Left lung (tissue), 4 donors: ENCODE measurements at regions not wholly inside any gene's neighbourhood (a gene's known extent, or its start where the extent isn't known, plus 50 kb on each side); places are given as distances from the start of the nearest gene placed in this dataset.

Source experiments
- ATAC-seq: fragments of 200-7000 bp; cut with Tn5 transposase; one replicate; pipeline ENCODE4 v1.9.1; 2020; ENCODE audit warnings: moderate library complexity
- DNase-seq, 4 donors: peaks; one replicate each; pipeline ENCODE4 v3.0.0-alpha.2; 2013 to 2020
- H3K27ac ChIP-seq, 2 donors: fragments of 200-600 bp; sonication (generic) in 1 of 2; one replicate each; pipeline versions ENCODE4 v1.5.0 to v1.8.0; 2020 to 2021
- H3K27me3 ChIP-seq, 2 donors: fragments of 200-600 bp; sonication (generic) in 1 of 2; one replicate each; pipeline versions ENCODE4 v1.5.0 to v1.8.0; 2020 to 2021
- H3K36me3 ChIP-seq, 2 donors: fragments of 200-600 bp; sonication (generic) in 1 of 2; one replicate each; pipeline versions ENCODE4 v1.5.0 to v1.8.0; 2020 to 2021
- H3K4me1 ChIP-seq, 2 donors: fragments of 200-600 bp; one replicate each; pipeline ENCODE4 v1.8.0; 2021
- H3K4me3 ChIP-seq, 2 donors: fragments of 200-600 bp; sonication (generic) in 1 of 2; one replicate each; pipeline versions ENCODE4 v1.5.0 to v1.8.0; 2020 to 2021; ENCODE audit warnings: mild to moderate bottlenecking in 1 of 2
- H3K9me3 ChIP-seq, 2 donors: fragments of 200-600 bp; sonication (generic) in 1 of 2; one replicate each; pipeline versions ENCODE4 v1.5.0 to v1.8.0; 2020 to 2021
- CTCF ChIP-seq, 2 donors: fragments of 200-600 bp; sonication (generic) in 1 of 2; IDR thresholded peaks; one replicate each; pipeline versions ENCODE4 v1.5.0 to v1.8.0; 2021; ENCODE audit warnings: antibody characterized with exemption in 2 of 2
- intact Hi-C, 2 donors: fragments of 100-400 bp; cut with DNase I; formaldehyde crosslinking; loops; one replicate each; pipeline versions ENCODE4 v1.11.2 to v1.14.2; 2022
- donor health status: DM: no; HTN: yes; CAD: no.
- donor health status: DM: no; HTN: no; CAD: no.

GRCh38 chr2:196510246-196510645 lies 129.3 kb upstream of the CCDC150 start:
- Histone ChIP-seq H3K27ac (no peak overlapping the region), H3K4me3 (no peak overlapping the region), H3K9me3 (no peaks in the 10 kb centered on the region), H3K4me1 (no peaks in the 10 kb centered on the region), H3K27me3 (no peaks in the 10 kb centered on the region), H3K36me3 (no peaks in the 10 kb centered on the region)
- no peak for TF ChIP-seq CTCF (IDR thresholded peaks at IDR 0.05)
- DNase-seq (no peak), ATAC-seq (no peak)
- intact Hi-C loops, result no loop called here

DNA sequence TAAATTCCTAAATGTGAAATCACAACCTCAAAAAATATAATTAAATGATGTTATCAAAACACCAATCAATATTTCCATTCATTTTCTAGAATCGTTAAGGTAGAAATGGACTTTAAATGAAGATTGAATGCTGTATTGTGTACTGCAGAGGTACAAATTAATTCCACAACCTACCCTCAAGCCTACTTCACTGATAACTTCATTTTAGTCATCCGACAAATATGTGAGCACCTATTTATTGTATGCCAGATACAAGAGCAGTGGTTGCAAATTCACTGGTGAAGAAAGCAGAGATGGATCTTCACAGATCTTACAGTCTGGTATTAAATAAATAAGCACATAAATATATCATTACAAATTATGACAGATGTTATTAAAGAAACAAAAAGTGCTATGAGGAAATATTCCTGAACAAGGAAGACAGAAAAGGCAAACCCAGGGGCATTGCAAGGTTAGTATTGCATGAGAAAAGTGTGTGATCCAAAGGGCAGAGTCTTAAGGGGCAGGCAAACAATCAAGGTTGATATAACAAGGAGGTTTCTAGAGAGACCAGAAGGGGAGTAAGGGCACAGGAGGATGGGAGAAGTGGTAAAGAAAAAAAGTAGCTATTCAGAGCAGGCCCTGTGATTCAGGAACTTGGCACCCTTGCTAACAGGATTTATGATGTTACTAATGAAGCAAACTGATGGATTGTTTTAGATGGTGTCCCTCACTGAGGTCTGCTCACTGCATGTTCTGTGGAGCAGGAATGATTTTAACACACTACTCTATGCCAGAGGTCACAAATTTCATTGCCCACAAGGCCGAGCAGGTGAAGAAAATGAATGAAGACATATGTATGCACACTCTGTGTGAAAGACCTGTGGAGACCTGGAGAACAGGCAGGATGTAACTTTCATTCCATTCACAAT lies 128.0 kb upstream of the CCDC150 start:
- Histone ChIP-seq H3K36me3 (no peaks in the 10 kb centered on the region), H3K4me1 (no peaks in the 10 kb centered on the region), H3K9me3 (no peaks in the 10 kb centered on the region), H3K4me3 (no peak overlapping the region), H3K27me3 (no peaks in the 10 kb centered on the region), H3K27ac (no peak overlapping the region)
- TF ChIP-seq CTCF (IDR thresholded peaks at IDR 0.05), result no peak
- intact Hi-C loops, result no loop called here
- DNase-seq (no peak), ATAC-seq (peak; percentile 78)

DNA sequence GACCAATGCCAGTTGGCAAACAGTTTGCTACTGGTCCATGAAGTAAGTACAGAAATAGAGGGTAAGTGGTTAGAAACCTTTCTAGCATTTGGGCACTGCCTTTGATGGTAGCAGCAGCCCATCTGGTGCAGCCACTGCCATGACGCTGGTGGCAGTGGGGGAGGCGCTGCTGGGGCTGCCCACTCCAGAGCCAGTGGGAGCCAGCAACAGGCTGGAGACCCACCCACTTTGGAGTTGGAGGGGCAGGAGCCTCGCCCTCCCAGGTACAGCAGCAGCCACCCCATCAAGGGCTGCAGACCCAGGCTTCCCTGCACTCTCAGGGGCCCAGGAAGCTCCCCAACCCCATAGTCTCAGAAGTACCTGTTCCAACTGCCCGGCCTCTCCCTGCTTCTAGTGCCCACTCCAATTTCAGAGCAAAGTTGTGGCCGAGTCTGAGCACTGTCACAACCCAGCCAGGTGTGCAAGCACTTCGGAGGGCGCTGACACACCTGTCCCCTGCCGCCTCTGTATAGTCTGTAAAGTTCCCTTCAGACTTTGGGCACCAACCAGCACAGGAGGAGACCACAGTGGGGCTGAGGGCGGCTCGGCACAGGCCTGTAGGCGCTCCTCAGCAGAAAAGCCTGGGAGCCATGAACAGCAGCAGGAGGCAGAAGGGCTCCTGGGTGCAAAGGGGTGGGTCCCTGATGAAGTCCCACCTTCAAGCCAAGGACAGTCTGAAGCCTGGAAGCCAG lies 125.6 kb upstream of the CCDC150 start:
- H3K27ac ChIP-seq, result no peak overlapping the region
- H3K9me3 ChIP-seq, result no peaks in the 10 kb centered on the region
- H3K27me3 ChIP-seq, result no peaks in the 10 kb centered on the region
- ATAC-seq (peak; percentile 34), DNase-seq (no peak)
- H3K4me1 ChIP-seq, result no peaks in the 10 kb centered on the region
- H3K36me3 ChIP-seq, result no peaks in the 10 kb centered on the region
- no peak overlapping the region for H3K4me3 ChIP-seq
- no peak for TF ChIP-seq CTCF (IDR thresholded peaks at IDR 0.05)
- intact Hi-C loops, result no loop called here

GRCh38 chr2:196514641-196515040 lies 124.9 kb upstream of the CCDC150 start:
- no peak overlapping the region for H3K27ac ChIP-seq
- no peaks in the 10 kb centered on the region for H3K27me3 ChIP-seq
- no peaks in the 10 kb centered on the region for H3K36me3 ChIP-seq
- intact Hi-C loops, result no loop called here
- no peaks in the 10 kb centered on the region for H3K9me3 ChIP-seq
- no peak for TF ChIP-seq CTCF (IDR thresholded peaks at IDR 0.05)
- no peak overlapping the region for H3K4me3 ChIP-seq
- ATAC-seq (no peak), DNase-seq (no peak)
- no peaks in the 10 kb centered on the region for H3K4me1 ChIP-seq

DNA sequence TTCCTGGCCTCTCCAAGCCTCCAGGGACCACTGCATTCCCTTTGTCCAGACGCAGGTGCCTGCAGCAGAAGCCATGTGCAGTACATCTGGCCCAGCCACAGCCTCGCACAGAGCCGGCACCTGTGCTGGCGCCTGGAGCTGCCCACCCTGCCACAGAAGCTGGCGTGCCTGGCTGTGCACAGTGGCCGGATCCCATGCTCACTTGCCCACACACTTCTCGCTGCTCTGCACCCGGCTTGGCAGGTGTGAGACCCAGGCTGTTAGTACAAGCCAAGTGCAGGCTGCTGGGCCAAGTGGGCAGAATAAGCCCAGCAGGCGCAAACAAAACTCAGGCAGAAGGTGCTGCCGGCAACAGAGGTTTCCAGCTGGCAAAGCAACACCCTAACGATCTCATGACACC lies 124.5 kb upstream of the CCDC150 start:
- peak in 1 of 4 donors; percentile 67 for DNase-seq
- TF ChIP-seq CTCF (IDR thresholded peaks at IDR 0.05), result no peak
- intact Hi-C loops, result no loop called here
- H3K4me1 ChIP-seq, result no peaks in the 10 kb centered on the region
- H3K9me3 ChIP-seq, result no peaks in the 10 kb centered on the region
- H3K36me3 ChIP-seq, result no peaks in the 10 kb centered on the region
- no peak overlapping the region for H3K4me3 ChIP-seq
- ATAC-seq, result peak; percentile 29
- H3K27ac ChIP-seq, result no peak overlapping the region
- no peaks in the 10 kb centered on the region for H3K27me3 ChIP-seq
